ENCODE measurements at regions not wholly inside any gene's neighbourhood (a gene's known extent, or its start where the extent isn't known, plus 50 kb on each side); places are given as distances from the start of the nearest gene placed in this dataset.

DNA sequence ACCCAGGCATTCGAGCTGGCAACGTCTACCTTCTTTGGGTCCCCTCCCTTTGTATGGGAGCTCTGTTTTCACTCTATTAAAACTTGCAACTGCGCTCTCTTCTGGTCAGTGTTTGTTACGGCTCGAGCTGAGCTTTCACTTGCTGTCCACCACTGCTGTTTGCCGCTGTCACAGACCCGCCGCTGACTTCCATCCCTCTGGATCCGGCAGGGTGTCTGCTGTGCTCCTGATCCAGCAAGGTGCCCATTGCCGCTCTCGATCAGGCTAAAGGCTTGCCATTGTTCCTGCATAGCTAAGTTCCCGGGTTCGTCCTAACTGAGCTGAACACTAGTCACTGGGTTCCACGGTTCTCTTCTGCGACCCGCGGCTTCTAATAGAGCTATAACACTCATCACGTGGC, 183.5 kb upstream of the GALNTL6 start:
- DNase-seq, result no peak

DNA sequence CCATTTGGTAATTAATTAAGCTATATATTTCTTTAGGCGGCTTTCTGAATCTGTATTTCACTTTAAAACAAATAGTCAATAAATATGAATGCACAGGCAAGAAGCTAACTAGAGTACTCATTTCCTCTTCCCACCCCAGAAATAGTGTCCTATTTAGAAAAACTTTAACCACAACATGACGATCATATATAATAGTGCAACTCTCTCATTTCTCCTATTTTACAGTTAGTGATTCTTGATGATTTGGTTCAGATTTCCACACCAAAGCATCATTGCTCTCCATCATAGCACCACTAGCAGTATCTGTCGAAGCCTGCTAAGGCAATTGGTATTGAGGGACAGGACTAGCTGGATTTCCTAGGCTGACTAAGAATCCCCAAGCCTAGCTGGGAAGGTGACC, 184.0 kb upstream of the GALNTL6 start:
- no peak for DNase-seq

DNA sequence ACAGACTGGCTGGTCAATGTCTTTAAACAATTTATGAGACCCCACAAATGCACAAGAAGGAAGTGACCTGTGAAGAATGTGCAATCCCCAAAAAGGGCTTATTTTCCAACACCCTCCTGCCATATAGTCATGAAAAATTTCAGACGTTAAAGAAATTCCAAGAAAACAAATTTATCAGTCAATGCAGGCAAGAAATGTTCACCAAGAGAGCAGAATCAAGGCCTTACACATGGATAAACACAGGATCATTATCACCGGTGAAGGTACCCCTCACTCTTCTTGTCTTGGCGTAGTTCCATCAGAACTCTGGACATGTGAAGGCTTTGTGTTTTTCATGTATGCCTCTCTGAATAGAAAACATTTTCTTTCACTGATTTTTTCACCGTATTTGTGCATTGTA, 186.7 kb upstream of the GALNTL6 start:
- DNase-seq, result no peak

DNA sequence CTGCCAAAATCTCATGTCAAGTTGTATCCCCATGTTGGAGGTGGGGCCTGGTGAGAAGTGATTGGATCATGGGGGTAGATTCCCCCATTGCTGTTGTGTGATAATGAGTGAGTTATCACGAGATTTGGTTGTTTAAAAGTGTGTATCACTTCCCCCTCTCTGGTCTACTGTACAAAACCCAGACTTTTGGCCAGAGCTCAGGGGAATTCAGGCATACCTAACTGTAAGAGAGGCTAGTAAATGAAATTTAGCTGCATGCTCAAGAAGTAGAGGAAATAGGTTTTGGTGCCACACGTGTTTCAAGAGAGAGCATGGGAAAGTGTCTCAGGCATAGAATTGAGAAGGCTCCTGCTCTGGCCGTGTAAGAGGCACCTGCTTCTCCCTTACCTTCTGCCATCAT, 190.5 kb upstream of the GALNTL6 start:
- DNase-seq, result no peak

DNA sequence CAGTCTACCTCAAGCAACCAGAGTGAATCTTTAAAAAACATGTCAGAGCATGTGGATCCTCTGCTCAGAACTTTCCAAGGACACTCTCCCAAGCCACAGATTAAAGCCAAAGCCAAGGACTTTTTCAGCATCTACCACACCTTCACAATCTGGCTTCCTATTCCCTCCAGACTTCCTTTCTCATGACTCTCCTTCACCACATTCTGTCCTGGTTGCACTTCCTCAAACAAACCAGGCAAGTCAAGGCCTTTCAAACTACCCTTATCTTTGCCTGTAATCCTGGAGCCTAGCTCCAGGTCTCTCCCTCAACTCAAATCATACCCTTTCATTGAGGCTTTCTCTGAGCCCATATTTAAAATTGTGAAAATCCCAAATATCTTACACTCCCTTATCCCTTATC, 191.6 kb upstream of the GALNTL6 start:
- DNase-seq, result no peak

DNA sequence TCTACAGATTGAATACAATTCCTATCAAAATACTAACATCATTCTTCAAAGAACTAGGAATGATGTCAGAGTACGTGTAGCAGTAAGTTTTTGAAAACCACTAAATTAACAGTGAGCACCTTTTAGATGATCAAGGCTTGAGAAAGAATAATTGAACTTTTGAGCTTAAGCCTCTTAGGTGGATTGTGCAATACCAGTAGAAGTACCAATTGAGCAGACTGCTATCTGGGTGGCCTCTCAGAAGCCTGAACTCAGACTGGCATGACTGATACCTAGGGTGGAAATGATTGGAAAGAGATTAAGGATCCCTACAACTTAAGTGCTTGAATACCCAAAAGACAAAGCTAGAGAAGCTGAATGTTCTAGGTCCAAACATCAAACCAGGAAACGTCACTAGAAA, 200.3 kb upstream of the GALNTL6 start:
- DNase-seq, result no peak

DNA sequence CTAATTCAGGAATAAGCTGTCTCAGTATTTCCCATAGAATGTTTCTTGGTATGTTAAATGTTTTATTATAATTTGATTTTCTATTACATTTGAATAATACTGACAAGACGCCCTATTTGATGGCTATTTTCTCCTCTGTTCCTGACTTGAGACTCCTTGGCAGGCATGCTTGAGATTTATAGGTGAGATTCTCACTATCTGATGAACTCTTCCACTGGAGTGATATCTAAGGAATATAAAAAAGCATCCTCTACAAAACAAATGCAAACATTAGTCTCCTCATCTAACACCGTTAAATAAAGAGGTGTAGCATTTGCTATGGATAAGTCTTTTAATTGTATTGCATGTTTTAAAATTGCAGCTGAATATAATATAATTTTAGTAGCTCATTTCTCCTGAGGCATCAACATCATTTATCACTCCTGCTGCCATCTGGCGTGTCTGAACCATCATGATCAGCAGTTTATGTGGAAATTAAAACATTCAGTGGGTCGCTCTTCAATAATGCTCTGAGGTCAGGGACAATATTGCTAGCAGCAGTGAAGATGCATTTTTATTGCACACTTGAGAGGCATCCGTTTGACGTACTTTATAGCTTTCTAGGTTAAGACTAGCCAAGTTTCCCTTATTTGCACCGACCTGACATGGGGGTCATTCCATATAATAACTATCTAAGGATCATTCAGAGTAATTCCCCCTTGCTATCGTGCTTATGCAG, 210.4 kb upstream of the GALNTL6 start:
- DNase-seq, result no peak

DNA sequence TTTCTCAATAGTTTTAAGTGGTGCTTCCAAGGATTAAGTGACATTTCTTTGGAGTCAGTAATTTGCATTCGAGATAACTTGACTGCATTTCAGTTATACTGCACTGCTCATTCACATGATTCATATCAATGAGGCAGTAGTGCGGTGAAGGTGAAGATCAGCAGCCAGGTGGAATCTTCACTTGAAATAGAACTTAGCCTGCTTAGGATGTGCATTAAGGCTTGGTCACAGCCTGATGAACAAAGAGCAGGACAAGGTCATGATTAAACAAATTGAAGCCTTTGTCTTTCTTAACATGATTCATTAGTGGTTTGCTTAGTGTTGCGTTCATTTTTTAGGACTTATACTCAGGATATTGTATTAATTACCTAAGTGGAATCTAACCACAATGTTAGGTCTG, 212.1 kb upstream of the GALNTL6 start:
- DNase-seq, result no peak

DNA sequence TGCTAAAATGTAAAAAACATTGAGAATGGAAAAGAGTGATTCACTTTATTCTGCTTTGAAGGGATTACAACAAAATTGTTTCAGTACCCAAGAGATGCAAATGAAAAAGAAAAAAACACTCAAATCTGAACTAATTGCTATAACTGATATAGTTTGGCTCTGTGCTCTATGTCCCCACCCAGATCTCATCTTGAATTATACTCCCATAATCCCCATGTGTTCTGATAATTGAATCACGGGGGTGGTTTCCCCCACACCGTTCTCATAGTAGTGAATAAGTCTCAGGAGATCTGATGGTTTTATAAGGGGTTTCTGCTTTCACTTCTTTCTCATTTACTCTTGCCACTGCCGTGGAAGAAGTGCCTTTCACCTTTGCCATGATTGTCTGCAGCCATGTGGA, 213.6 kb upstream of the GALNTL6 start:
- no peak for DNase-seq

DNA sequence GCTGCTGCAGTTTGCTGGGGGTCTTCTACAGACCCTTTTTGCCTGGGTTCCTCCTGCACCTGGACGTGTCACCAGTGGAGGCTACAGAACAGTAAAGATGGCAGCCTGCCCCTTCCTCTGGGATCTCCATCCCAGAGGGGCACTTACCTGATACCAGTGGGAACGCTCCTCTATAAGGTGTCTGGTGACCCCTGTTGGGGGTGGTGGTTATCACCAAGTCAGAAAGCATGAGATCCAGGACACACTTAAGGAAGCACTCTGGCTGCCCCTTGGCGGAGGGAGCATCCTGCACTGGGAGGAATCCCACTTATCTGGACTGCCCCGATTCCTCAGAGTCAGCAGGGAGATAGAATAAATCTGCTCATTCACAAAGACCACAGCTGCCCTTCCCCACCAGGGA, 218.9 kb upstream of the GALNTL6 start:
- no peak for DNase-seq

DNA sequence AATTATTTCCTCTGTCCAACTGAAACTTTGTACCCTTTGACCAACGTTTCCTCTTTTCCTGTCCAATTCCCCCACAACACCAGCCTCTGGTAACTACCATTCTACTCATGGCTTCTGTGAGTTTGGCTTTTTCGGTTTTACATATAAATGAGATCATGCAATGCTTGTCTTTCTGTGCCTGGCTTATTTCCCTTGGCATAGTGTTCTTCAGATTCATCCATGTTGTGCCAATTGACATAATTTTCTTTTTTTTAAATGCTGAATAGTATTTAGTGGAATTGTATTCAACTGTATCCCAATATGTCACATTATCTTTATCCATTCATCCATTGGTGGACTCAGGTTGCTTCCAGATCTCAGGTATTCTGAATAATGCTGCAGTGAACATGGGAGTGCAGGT, 222.5 kb upstream of the GALNTL6 start:
- DNase-seq, result no peak

DNA sequence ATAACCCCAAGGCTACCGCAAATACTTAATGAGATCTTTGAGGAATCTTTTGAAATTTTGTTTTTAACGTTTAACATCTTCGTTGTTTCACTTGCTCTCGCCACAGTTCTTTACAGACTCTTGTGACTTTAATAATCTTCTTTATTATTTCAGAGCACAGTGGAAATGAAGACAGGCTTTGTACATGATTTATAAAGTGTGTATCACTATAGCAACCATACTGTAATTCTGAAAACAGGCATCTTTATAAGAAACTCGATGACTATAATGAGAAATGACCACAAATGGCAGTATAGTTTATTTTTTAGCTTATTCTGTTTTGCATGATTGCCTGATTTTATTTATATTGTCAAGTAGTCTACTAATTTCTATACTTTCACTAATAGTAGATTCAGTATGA, 224.4 kb upstream of the GALNTL6 start:
- no peak for DNase-seq

DNA sequence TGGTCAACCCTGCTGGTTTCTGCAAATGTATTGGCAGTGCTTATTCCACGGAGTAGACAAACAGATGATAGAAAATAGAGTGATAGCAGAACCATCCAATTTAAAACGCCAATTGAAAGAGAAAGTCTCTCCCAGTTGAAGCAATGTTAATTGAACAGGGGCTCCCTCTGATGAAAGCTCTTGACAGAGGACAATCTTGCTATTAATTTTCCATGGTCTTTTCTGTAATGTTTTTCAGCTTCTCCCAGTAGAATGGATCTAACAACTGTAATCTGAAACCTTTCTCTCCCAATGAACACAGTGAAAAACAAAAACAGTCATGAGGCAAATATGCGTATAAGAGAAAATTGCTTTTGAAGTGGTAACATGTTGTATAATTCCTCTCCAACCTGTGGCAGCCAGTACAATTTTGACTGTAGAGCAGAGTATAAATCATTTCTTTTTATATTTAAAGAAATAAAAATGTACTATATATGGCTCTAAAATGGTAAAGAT, 225.1 kb upstream of the GALNTL6 start:
- peak; percentile 45 for DNase-seq

DNA sequence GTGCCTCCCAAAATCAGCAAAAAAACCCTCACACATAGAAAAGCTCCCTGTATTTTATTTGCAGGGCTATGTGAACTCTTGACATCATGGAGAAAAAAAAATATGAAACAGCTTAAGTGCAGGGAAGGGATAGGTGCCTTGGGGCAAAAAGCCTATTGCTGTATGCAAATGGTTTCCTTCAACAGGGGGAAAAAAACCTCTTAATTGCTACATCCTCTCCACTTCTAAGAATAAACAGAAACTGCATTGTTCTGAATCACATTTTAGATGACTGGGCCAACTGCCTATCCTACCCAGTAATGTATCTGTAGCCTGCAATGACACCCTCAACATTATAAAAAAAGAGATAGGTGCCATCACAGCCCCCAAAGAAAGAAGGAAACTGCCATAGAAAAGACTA, 229.4 kb upstream of the GALNTL6 start:
- DNase-seq, result no peak

DNA sequence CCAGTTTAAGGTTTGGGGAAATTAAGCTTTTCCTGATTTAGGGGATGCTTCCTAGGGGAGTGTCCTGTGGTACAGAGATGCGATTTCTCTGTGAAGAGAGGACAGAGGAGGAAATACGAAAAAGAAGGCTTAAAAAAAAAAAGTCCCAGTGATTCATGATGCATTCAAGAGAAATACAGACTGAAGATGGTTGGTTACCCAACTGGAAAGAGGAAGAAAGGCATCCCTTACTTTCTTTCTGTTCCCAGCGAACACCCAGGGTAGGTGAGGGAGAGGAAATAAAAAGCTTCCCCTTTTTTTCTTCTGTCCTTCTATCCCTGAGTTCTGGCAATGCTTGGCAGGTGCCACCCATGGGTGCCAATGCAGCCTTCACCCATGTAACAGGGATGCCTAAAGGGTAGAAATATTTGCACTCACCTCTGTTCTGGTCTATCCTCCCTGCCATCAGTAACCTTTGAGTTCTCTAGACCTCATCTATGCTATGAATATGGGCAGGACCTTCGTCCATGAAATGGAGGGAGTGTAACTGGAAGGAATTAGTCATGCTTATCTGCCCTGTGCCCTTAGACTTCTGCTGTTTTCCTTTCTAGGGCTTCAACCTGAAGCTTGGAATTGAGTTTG, 230.1 kb upstream of the GALNTL6 start:
- DNase-seq, result no peak

DNA sequence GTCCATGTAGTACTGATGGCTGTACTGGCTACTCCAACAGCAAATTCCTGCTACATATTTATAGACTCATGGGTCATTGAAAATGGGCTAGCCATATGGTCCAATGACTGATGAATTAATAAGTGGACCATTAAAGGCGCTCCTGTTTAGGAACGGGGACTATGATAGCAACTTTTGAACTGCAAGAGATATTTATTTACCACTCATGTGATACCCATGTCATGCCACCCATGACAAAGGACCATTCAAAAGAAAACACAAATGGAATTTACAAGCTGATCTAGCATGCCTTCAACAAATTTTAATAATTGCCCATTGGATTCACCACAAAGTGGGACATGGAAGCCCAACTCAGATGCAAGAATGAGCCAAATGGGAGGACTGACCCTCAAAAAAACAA, 240.0 kb upstream of the GALNTL6 start:
- no peak for DNase-seq

DNA sequence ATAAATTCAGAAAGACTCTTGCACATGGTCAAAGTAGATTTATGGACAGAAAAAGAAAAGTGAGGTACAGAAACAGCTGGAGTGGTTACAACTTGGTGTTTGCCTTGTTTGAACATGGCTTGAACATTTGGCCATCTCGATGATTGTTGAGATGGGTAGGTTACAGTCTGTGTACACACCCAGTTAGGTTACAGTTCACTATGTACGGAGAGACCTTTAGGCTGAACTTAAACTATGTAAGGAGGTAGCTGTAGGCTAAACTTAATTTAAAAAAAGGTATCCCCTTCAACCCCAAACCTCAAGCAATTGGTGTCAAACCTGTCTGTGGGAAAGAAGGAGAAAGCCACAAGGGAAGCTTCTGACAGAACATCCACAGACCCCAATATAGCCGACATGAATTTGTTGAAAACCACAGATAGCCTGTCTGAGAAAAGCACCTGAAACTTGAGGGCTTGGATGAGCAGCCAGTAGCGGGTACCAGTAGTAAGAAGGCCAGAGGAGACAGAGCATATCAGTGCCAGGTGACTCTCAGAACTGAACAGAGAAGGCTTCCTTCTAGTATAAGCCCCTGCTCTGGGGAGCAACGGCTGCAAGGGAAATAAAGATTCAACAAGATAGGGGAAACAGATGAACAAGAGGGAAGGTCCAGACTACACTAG, 247.9 kb upstream of the GALNTL6 start:
- DNase-seq, result no peak

DNA sequence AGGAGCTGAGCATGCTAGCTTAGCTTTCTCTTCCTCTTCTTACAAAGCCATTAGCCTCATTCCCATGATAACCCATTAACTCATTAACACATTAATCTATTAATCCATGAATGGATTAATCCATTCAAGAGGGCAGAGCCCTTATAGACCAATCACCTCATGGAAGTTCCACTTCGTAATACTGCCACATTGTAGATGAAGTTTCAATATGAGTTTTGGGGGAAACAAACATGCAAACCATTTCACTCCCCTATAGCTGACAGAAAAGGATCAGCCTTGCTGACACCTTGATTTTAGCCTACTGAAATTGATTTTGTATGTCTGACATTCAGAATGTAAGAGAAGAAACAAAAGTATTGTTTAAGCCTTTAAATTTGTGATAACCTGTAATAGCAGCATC, 251.8 kb upstream of the GALNTL6 start:
- no peak for DNase-seq

DNA sequence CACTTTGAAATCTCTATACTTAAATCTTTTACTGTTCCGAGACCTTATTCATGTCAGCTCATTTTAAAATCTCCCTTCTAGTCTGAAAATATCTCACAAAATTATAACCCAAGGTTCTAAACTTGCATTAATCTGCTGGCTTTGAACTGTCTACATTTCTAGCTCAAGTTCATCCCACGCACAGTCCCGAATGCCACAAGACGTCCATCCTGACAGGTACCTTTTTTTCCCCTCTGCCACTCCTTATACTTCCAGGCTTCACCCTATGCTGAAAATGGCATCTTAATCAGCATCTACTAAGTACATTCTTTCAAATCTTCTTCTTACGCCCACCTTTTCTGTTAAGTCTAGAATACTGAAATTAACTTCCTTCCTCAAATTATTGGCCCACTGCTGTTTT, 259.2 kb upstream of the GALNTL6 start:
- no peak for DNase-seq

DNA sequence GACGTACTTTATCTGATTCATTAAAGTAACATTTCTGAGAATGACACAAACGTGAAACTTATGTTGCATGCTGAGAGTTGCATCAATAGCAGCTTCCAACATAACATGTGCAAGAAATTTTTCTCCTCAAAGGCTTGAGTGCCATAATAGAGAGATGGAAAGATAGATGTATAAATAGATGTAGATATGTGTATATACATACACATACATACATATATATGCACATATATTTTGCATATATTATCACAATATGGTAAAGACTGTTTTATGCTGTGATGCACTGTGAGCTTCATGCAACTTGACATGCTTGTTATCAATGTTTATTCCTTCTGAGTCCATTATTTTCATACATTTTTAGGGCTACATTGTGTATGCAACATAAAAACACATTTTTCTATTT, 270.6 kb upstream of the GALNTL6 start:
- DNase-seq, result no peak

DNA sequence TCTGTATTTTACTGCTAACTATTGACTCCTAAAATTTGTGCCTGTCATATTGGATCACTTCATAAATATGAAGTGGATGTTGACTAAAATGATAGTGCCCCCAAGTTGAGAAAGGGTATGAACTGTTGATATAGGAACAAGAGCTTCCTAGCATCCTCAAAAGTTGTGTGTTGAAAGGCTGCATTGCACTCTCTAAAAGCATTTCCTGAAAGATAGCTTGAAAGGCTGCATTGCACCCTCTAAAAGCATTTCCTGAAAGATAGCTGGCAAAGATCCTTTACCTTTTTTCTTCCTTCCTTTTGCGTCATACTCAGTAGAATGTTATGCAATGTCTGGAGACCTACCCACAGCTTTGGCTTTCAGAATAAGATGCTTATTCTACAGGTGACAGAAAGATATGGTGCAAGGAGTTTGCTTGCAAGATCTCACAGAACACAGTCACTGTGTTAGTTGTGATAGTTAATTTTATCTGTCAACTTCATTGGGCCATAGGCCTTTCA, 274.6 kb upstream of the GALNTL6 start:
- no peak for DNase-seq

DNA sequence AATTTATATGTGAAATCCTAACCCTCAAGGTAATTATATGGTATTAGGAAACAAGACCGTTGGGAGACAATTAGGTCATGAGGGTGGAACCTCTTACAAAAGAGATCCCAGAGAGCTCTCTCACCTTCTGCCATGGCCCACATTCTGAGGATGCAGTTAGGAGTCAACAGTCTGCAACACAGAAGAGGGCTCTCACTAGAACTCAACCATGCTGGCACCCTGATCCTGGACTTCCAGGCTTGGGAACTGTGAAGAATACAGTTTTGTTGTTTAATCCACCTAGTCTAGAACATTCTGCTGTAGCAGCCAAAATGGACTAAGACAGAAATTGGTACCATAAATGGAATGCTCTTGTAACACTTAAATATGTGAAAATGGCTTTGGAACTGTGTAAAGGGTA, 278.8 kb upstream of the GALNTL6 start:
- no peak for DNase-seq

DNA sequence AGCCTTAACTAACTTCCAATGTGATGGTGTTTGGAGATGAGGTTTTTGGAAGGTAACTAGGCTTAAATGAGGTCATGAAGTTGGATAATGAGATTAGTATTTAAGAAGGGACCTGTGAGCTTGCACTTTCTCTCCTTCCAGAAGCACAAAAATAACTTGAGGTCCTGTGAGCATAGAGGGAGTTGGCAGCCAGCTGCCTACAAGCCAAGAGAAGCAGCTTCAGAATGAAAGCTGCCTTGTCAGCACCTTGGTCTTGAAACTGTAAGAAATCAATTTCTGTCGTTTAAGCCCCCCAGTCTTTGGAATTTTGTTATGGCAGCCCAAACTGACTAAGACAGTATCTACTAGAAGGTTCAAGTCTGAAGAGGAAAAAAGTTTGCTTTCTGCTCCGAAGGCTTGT, 280.2 kb upstream of the GALNTL6 start:
- no peak for DNase-seq

DNA sequence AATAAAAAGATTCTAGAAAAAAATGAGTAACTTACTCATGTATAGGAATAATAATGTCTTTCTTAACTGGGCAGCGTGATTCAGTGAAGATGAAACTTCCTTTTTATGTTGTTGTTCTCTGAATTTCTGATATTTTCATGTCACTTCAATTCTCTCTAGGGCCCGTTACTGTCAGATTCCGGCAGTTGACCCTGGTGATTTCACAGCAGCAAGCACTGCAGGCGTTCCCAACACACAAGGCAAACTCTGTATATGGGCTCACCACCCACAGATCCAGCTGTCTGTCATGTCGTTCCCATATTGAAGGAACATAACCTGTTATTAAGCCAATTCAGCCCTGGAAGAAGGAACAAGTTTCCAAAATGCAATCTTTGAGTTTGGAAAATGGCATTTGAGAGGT, 288.3 kb upstream of the GALNTL6 start:
- no peak for DNase-seq

Data from NCI-H1436 treated with DMSO at 0.1 percent for 48 hours (cell line).